Immature natural killer cell (primary cell): ENCODE measurements at regions not wholly inside any gene's neighbourhood (a gene's known extent, or its start where the extent isn't known, plus 50 kb on each side); places are given as distances from the start of the nearest gene placed in this dataset.
"Not testable (repeated sequence)": the region's sequence is repeated elsewhere in the genome, so short reads cannot be mapped to it uniquely, and the experiment has no call there.

Experiments used
- DNase-seq, 3 donors: peaks; one replicate each; pipeline ENCODE4 v3.0.0; 2022; ENCODE audit warnings: mixed read lengths in 1 of 3
- H3K27ac Mint-ChIP-seq, 6 donors: one replicate each; pipeline ENCODE4 v1.8.0; 2020; ENCODE audit warnings: mixed read lengths in 6 of 6, mild to moderate bottlenecking in 5 of 6, inconsistent platforms in 4 of 6, moderate library complexity in 3 of 6
- H3K27me3 Mint-ChIP-seq, 3 donors: one replicate each; pipeline ENCODE4 v1.8.0; 2020 to 2021; ENCODE audit warnings: low read depth in 3 of 3, mild to moderate bottlenecking in 3 of 3, mixed read lengths in 3 of 3, moderate library complexity in 3 of 3, inconsistent platforms in 1 of 3
- H3K36me3 Mint-ChIP-seq, 3 donors: one replicate each; pipeline ENCODE4 v1.8.0; 2020; ENCODE audit warnings: mixed read lengths in 3 of 3, inconsistent platforms in 2 of 3, mild to moderate bottlenecking in 2 of 3
- H3K4me1 Mint-ChIP-seq, 2 donors: one replicate each; pipeline ENCODE4 v1.8.0; 2020; ENCODE audit warnings: inconsistent platforms in 2 of 2, mild to moderate bottlenecking in 2 of 2, mixed read lengths in 2 of 2, moderate library complexity in 1 of 2
- H3K4me3 Mint-ChIP-seq, 5 donors: one replicate each; pipeline ENCODE4 v1.8.0; 2020; ENCODE audit warnings: mild to moderate bottlenecking in 5 of 5, mixed read lengths in 5 of 5, inconsistent platforms in 3 of 5, moderate library complexity in 3 of 5
- H3K9me3 Mint-ChIP-seq, 6 donors: one replicate each; pipeline ENCODE4 v1.8.0; 2020; ENCODE audit warnings: mild to moderate bottlenecking in 6 of 6, mixed read lengths in 6 of 6, inconsistent platforms in 4 of 6, moderate library complexity in 3 of 6

- DNase-seq, result no peak
- no peaks in the 10 kb centered on the region for H3K36me3 Mint-ChIP-seq
- no peak overlapping the region for H3K27ac Mint-ChIP-seq
- H3K9me3 Mint-ChIP-seq, result peaks cover 0 to 2% (median 0%) of the 10 kb centered on the region in 6 donors
- peaks cover 0 to 2% (median 0%) of the 10 kb centered on the region in 3 donors for H3K27me3 Mint-ChIP-seq
- H3K4me3 Mint-ChIP-seq, result no peak overlapping the region
- H3K4me1 Mint-ChIP-seq, result no peaks in the 10 kb centered on the region
These were observed 190.6 kb upstream of the NFIA start for GRCh38 chr1:60891765-60892164.

GRCh38 chr1:60891281-60891680, 191.1 kb upstream of the NFIA start:
- DNase-seq, result no peak
- H3K27ac Mint-ChIP-seq, result no peak overlapping the region
- H3K27me3 Mint-ChIP-seq, result peaks cover 0 to 2% (median 0%) of the 10 kb centered on the region in 3 donors
- peaks cover 0 to 2% (median 0%) of the 10 kb centered on the region in 6 donors for H3K9me3 Mint-ChIP-seq
- no peaks in the 10 kb centered on the region for H3K36me3 Mint-ChIP-seq
- no peak overlapping the region for H3K4me3 Mint-ChIP-seq
- no peaks in the 10 kb centered on the region for H3K4me1 Mint-ChIP-seq

GRCh38 chr1:60890664-60891063, 191.7 kb upstream of the NFIA start:
- H3K9me3 Mint-ChIP-seq, result peaks cover 0 to 2% (median 0%) of the 10 kb centered on the region in 6 donors
- H3K4me3 Mint-ChIP-seq, result no peak overlapping the region
- H3K27ac Mint-ChIP-seq, result no peak overlapping the region
- peaks cover 0 to 2% (median 0%) of the 10 kb centered on the region in 3 donors for H3K27me3 Mint-ChIP-seq
- H3K36me3 Mint-ChIP-seq, result no peaks in the 10 kb centered on the region
- no peak for DNase-seq
- H3K4me1 Mint-ChIP-seq, result no peaks in the 10 kb centered on the region

- Mint-ChIP-seq H3K27ac (no peak overlapping the region), H3K27me3 (peaks cover 0 to 2% (median 0%) of the 10 kb centered on the region in 3 donors), H3K4me3 (no peak overlapping the region), H3K9me3 (peaks cover 0 to 2% (median 0%) of the 10 kb centered on the region in 6 donors), H3K36me3 (no peaks in the 10 kb centered on the region), H3K4me1 (no peaks in the 10 kb centered on the region)
- no peak for DNase-seq
These were observed 192.7 kb upstream of the NFIA start for GRCh38 chr1:60889709-60890108.

- H3K27me3 Mint-ChIP-seq, result peaks cover 0 to under 1% (median 0%) of the 10 kb centered on the region in 3 donors
These were observed 194.2 kb upstream of the NFIA start for GRCh38 chr1:60888126-60888525.

GRCh38 chr1:60886793-60887331, 195.5 kb upstream of the NFIA start:
- H3K36me3 Mint-ChIP-seq, result no peaks in the 10 kb centered on the region
- H3K27me3 Mint-ChIP-seq, result peaks cover 0 to 4% (median 1%) of the 10 kb centered on the region in 3 donors
- no peaks in the 10 kb centered on the region for H3K4me1 Mint-ChIP-seq
- no peak overlapping the region for H3K4me3 Mint-ChIP-seq
- DNase-seq, result no peak
- H3K27ac Mint-ChIP-seq, result no peak overlapping the region
- H3K9me3 Mint-ChIP-seq, result no peaks in the 10 kb centered on the region

More at GRCh38 chr1:60888126-60888525, 194.2 kb upstream of the NFIA start:
- no peak overlapping the region for H3K4me3 Mint-ChIP-seq
- H3K4me1 Mint-ChIP-seq, result no peaks in the 10 kb centered on the region
- no peaks in the 10 kb centered on the region for H3K36me3 Mint-ChIP-seq
- DNase-seq, result no peak
- H3K27ac Mint-ChIP-seq, result no peak overlapping the region
- H3K9me3 Mint-ChIP-seq, result no peaks in the 10 kb centered on the region

GRCh38 chr1:60886090-60886489, 196.3 kb upstream of the NFIA start:
- Mint-ChIP-seq H3K27me3 (peaks cover under 1 to 4% (median 1%) of the 10 kb centered on the region in 3 donors), H3K4me1 (no peaks in the 10 kb centered on the region), H3K36me3 (no peaks in the 10 kb centered on the region), H3K9me3 (peaks cover 0 to under 1% (median 0%) of the 10 kb centered on the region in 6 donors), H3K27ac (no peak overlapping the region), H3K4me3 (no peak overlapping the region)
- DNase-seq, result no peak

GRCh38 chr1:60880202-60880601, 202.2 kb upstream of the NFIA start:
- no peak overlapping the region for H3K27ac Mint-ChIP-seq
- H3K27me3 Mint-ChIP-seq, result peaks cover 1 to 5% (median 4%) of the 10 kb centered on the region in 3 donors
- DNase-seq, result no peak
- no peak overlapping the region for H3K4me3 Mint-ChIP-seq
- no peaks in the 10 kb centered on the region for H3K36me3 Mint-ChIP-seq
- peaks cover 0 to 2% (median 0%) of the 10 kb centered on the region in 6 donors for H3K9me3 Mint-ChIP-seq
- H3K4me1 Mint-ChIP-seq, result no peaks in the 10 kb centered on the region

- no peak overlapping the region for H3K4me3 Mint-ChIP-seq
- H3K27ac Mint-ChIP-seq, result no peak overlapping the region
- H3K9me3 Mint-ChIP-seq, result peaks cover 0 to 2% (median 0%) of the 10 kb centered on the region in 6 donors
- H3K4me1 Mint-ChIP-seq, result no peaks in the 10 kb centered on the region
- H3K27me3 Mint-ChIP-seq, result peaks cover 1 to 7% (median 5%) of the 10 kb centered on the region in 3 donors
- DNase-seq, result no peak
- H3K36me3 Mint-ChIP-seq, result no peaks in the 10 kb centered on the region
These were observed 204.0 kb upstream of the NFIA start for GRCh38 chr1:60878323-60878722.

- H3K27me3 Mint-ChIP-seq, result peaks cover 0 to 5% (median 3%) of the 10 kb centered on the region in 3 donors
- no peaks in the 10 kb centered on the region for H3K36me3 Mint-ChIP-seq
- H3K27ac Mint-ChIP-seq, result no peak overlapping the region
- H3K4me1 Mint-ChIP-seq, result no peaks in the 10 kb centered on the region
- H3K9me3 Mint-ChIP-seq, result peaks cover 0 to 2% (median 0%) of the 10 kb centered on the region in 6 donors
- H3K4me3 Mint-ChIP-seq, result no peak overlapping the region
- no peak for DNase-seq
These were observed 205.0 kb upstream of the NFIA start for GRCh38 chr1:60877376-60877775.

- Mint-ChIP-seq H3K27me3 (peaks cover 0 to 5% (median 3%) of the 10 kb centered on the region in 3 donors), H3K36me3 (no peaks in the 10 kb centered on the region), H3K4me3 (no peak overlapping the region), H3K9me3 (peaks cover 0 to 2% (median 0%) of the 10 kb centered on the region in 6 donors), H3K4me1 (no peaks in the 10 kb centered on the region), H3K27ac (no peak overlapping the region)
- no peak for DNase-seq
These were observed 205.4 kb upstream of the NFIA start for GRCh38 chr1:60876952-60877351.

GRCh38 chr1:60875138-60875537, 207.2 kb upstream of the NFIA start:
- H3K36me3 Mint-ChIP-seq, result no peaks in the 10 kb centered on the region
- no peaks in the 10 kb centered on the region for H3K4me1 Mint-ChIP-seq
- H3K9me3 Mint-ChIP-seq, result no peaks in the 10 kb centered on the region
- peaks cover 2 to 3% (median 2%) of the 10 kb centered on the region in 3 donors for H3K27me3 Mint-ChIP-seq
- no peak overlapping the region for H3K4me3 Mint-ChIP-seq
- no peak overlapping the region for H3K27ac Mint-ChIP-seq
- DNase-seq, result no peak

GRCh38 chr1:60874718-60875117, 207.6 kb upstream of the NFIA start:
- Mint-ChIP-seq H3K4me1 (no peaks in the 10 kb centered on the region), H3K4me3 (no peak overlapping the region), H3K27ac (no peak overlapping the region), H3K36me3 (no peaks in the 10 kb centered on the region), H3K27me3 (peaks cover 2 to 3% (median 2%) of the 10 kb centered on the region in 3 donors), H3K9me3 (no peaks in the 10 kb centered on the region)
- DNase-seq, result no peak

- H3K36me3 Mint-ChIP-seq, H3K27ac Mint-ChIP-seq, H3K4me3 Mint-ChIP-seq, H3K4me1 Mint-ChIP-seq, DNase-seq, H3K27me3 Mint-ChIP-seq, H3K9me3 Mint-ChIP-seq: not testable (repeated sequence)
These were observed 209.0 kb upstream of the NFIA start for GRCh38 chr1:60873396-60873795.

GRCh38 chr1:60872426-60873054, 209.8 kb upstream of the NFIA start:
- Mint-ChIP-seq H3K27ac (no peak overlapping the region), H3K9me3 (no peaks in the 10 kb centered on the region), H3K4me1 (no peaks in the 10 kb centered on the region), H3K27me3 (peaks cover 2 to 4% (median 3%) of the 10 kb centered on the region in 3 donors), H3K36me3 (no peaks in the 10 kb centered on the region), H3K4me3 (no peak overlapping the region)
- no peak for DNase-seq
